GM12878 (cell line): ENCODE measurements at regions not wholly inside any gene's neighbourhood (a gene's known extent, or its start where the extent isn't known, plus 50 kb on each side); places are given as distances from the start of the nearest gene placed in this dataset.

Experiments used
- ATAC-seq: fragments of 200-7000 bp; cut with Tn5 transposase; 3 replicates; pipeline ENCODE4 v1.9.1; 2020; ENCODE audit warnings: mild to moderate bottlenecking, moderate library complexity
- BruUV-seq: library from RNA; stranded (reverse); fragments of 400-500 nt; replicated peaks from 2 replicates; lab custom pipeline; 2021; lab: Mats Ljungman, UMichigan
- CTCF ChIA-PET: fragments of 300-600 bp; sonication (Branson Sonifier 250); formaldehyde crosslinking; extraction: SDS; loops from one replicate; lab custom pipeline; 2021; ENCODE audit warnings: inconsistent platforms; lab: Yijun Ruan, JAX
- POLR2A ChIA-PET: fragments of 350-600 bp; formaldehyde crosslinking; extraction: SDS; loops from one replicate; lab custom pipeline; 2021; ENCODE audit warnings: inconsistent platforms; lab: Charles Lee
- RAD21 ChIA-PET: fragments of 300-600 bp; sonication (Branson Sonifier 250); formaldehyde crosslinking; loops from one replicate; lab custom pipeline; 2023; ENCODE audit warnings: antibody characterized with exemption; ENCODE audit not compliant: unreplicated experiment; lab: Charles Lee
- SMC1A ChIA-PET: fragments of 300-600 bp; sonication (Branson Sonifier 250); formaldehyde crosslinking; loops from one replicate; lab custom pipeline; 2023; ENCODE audit not compliant: unreplicated experiment, uncharacterized antibody; lab: Charles Lee
- DNase-seq: peaks from one replicate; pipeline ENCODE4 v3.0.0-alpha.2; 2011; ENCODE audit warnings: low read depth, low spot score
- FAIRE-seq: peaks from 3 replicates; lab custom pipeline; 2011; peaks lifted over from hg19 to GRCh38; lab: Jason Lieb, UNC
- H2AFZ ChIP-seq: 2 replicates; pipeline ENCODE4 v1.6.0; 2011; ENCODE audit warnings: low read depth, low read length, control low read depth; ENCODE audit not compliant: control insufficient read depth
- H3K27ac ChIP-seq: 2 replicates; pipeline ENCODE4 v1.5.1; 2011; ENCODE audit warnings: control low read depth; ENCODE audit not compliant: control insufficient read depth, insufficient read depth
- H3K27me3 ChIP-seq, 2 experiments: replicated peaks in 1 of 2; 2 replicates each; pipeline versions ENCODE4 v1.6.0 to v1.6.1; 2011; ENCODE audit warnings: low read length in 1 of 2; ENCODE audit not compliant: control insufficient read depth in 2 of 2, insufficient read depth in 2 of 2
- H3K36me3 ChIP-seq, 2 experiments: 2 replicates each; pipeline ENCODE4 v1.5.1; 2011; ENCODE audit warnings: low read length in 1 of 2; ENCODE audit not compliant: control insufficient read depth in 2 of 2, insufficient read depth in 2 of 2
- H3K4me1 ChIP-seq: 2 replicates; pipeline ENCODE4 v1.6.1; 2011; ENCODE audit warnings: mild to moderate bottlenecking, low read length, moderate library complexity, mixed read lengths; ENCODE audit not compliant: control insufficient read depth, insufficient read depth
- H3K4me2 ChIP-seq: 2 replicates; pipeline ENCODE4 v1.6.0; 2011; ENCODE audit warnings: control low read depth; ENCODE audit not compliant: control insufficient read depth, insufficient read depth
- H3K4me3 ChIP-seq: fragments of 200-600 bp; sonication (generic); 2 replicates; pipeline ENCODE4 v1.5.1; 2016
- H3K79me2 ChIP-seq: 2 replicates; pipeline ENCODE4 v1.6.0; 2011; ENCODE audit warnings: low read length; ENCODE audit not compliant: control insufficient read depth, insufficient read depth
- H3K9ac ChIP-seq: 2 replicates; pipeline ENCODE4 v1.8.0; 2011; ENCODE audit warnings: low read length, control low read depth, mixed read lengths; ENCODE audit not compliant: control insufficient read depth, insufficient read depth
- H3K9me3 ChIP-seq: replicated peaks from 3 replicates; pipeline ENCODE4 v1.5.1; 2011; ENCODE audit warnings: mild to moderate bottlenecking, low read length; ENCODE audit not compliant: control insufficient read depth, insufficient read depth
- H4K20me1 ChIP-seq: 2 replicates; pipeline ENCODE4 v1.6.0; 2011; ENCODE audit not compliant: control insufficient read depth, insufficient read depth
- ATF3 ChIP-seq: IDR thresholded peaks from 2 replicates; pipeline ENCODE4 v1.6.1; 2011; ENCODE audit warnings: low read depth, mild to moderate bottlenecking, low read length, moderate library complexity, borderline replicate concordance; ENCODE audit errors: extremely low read depth
- CREB1 ChIP-seq: IDR thresholded peaks from 2 replicates; pipeline ENCODE4 v1.6.1; 2012; ENCODE audit warnings: low read depth, mild to moderate bottlenecking, inconsistent platforms
- E2F8 ChIP-seq: fragments of 450-650 bp; IDR thresholded peaks from 2 replicates; pipeline ENCODE4 v1.6.1; 2018; ENCODE audit warnings: mild to moderate bottlenecking, low read depth, moderate library complexity; ENCODE audit not compliant: partially characterized antibody
- FOXM1 ChIP-seq: IDR thresholded peaks from 2 replicates; pipeline ENCODE4 v1.6.1; 2012; ENCODE audit warnings: low read depth, mild to moderate bottlenecking, inconsistent platforms, low read length, moderate library complexity
- LARP7 ChIP-seq: fragments of 450-650 bp; IDR thresholded peaks from 2 replicates; pipeline ENCODE4 v1.6.1; 2017; ENCODE audit warnings: mild to moderate bottlenecking
- MAX ChIP-seq: IDR thresholded peaks from 2 replicates; pipeline ENCODE4 v1.6.1; 2012; ENCODE audit warnings: low read depth, low read length, improper control_type of control experiment
- MYB ChIP-seq: fragments of 150-350 bp; IDR thresholded peaks from 2 replicates; pipeline ENCODE4 v1.6.1; 2014; ENCODE audit warnings: mild to moderate bottlenecking, low read depth, low read length, borderline replicate concordance
- POLR2AphosphoS5 ChIP-seq: IDR thresholded peaks from 2 replicates; pipeline ENCODE4 v1.6.1; 2011; ENCODE audit warnings: mild to moderate bottlenecking, low read length, inconsistent platforms
- PRDM15 ChIP-seq: fragments of 450-650 bp; formaldehyde crosslinking; IDR thresholded peaks from 2 replicates; pipeline ENCODE4 v1.4.0; 2020; ENCODE audit warnings: mild to moderate bottlenecking, moderate library complexity
- REST ChIP-seq: IDR thresholded peaks from 2 replicates; pipeline ENCODE4 v1.6.1; 2012; ENCODE audit warnings: mild to moderate bottlenecking, low read depth, low read length
- SMAD5 ChIP-seq: IDR thresholded peaks from 2 replicates; pipeline ENCODE4 v1.6.1; 2016; ENCODE audit warnings: antibody characterized with exemption, low read depth
- TAF1 ChIP-seq: IDR thresholded peaks from 2 replicates; pipeline ENCODE4 v1.6.1; 2011; ENCODE audit warnings: mild to moderate bottlenecking, low read depth, low read length, borderline replicate concordance
- TCF3 ChIP-seq: IDR thresholded peaks from 2 replicates; pipeline ENCODE4 v1.6.1; 2012; ENCODE audit warnings: low read depth, mild to moderate bottlenecking, low read length, borderline replicate concordance; ENCODE audit not compliant: insufficient read depth
- WGBS: methylation state at CpG from one replicate; pipeline ENCODE4 v1.1.6; 2016; ENCODE audit warnings: low lambda C conversion rate; ENCODE audit not compliant: insufficient replicate concordance, insufficient coverage; ENCODE audit errors: missing lambda C conversion rate; 5-methylcytosine and 5-hydroxymethylcytosine counted together
- in situ Hi-C: fragments of 300-500 bp; cut with MboI; formaldehyde crosslinking; loops from 9 replicates; pipeline ENCODE4 v1.14.3; 2018; ENCODE audit warnings: mixed read lengths
- intact Hi-C: fragments of 100-400 bp; cut with micrococcal nuclease; formaldehyde crosslinking; loops from one replicate; pipeline ENCODE4 v1.14.2; 2022; ENCODE audit not compliant: unreplicated experiment

GRCh38 chr2:220465700-220466099, 838.3 kb downstream of the SLC4A3 start:
- BruUV-seq: no TSS peak
- no peak overlapping the region for H3K4me3 ChIP-seq
- RAD21 ChIA-PET: no interaction called here
- DNase-seq: no peak
- no peak overlapping the region for H3K9ac ChIP-seq
- H4K20me1 ChIP-seq: no peaks in the 10 kb centered on the region
- no peak overlapping the region for H2AFZ ChIP-seq
- intact Hi-C loops (no loop called here), in situ Hi-C loops (no loop called here)
- no peaks in the 10 kb centered on the region for H3K4me1 ChIP-seq
- CTCF ChIA-PET: no interaction called here
- no peaks in the 10 kb centered on the region for H3K9me3 ChIP-seq
- H3K36me3 ChIP-seq: no peaks in the 10 kb centered on the region
- POLR2A ChIA-PET: no interaction called here
- H3K4me2 ChIP-seq: no peak overlapping the region
- no peaks in the 10 kb centered on the region for H3K79me2 ChIP-seq
- SMC1A ChIA-PET: interaction anchor here (1.1 kb wide), 1 partner anchor 135 kb away, joined by 3 read pairs; no protein-coding TSS in a partner anchor
- no peak for ATAC-seq
- no peak for FAIRE-seq
- WGBS: 5% methylated on average over 4 of the region's 4 CpGs
- H3K27ac ChIP-seq: no peak overlapping the region
- no peaks in the 10 kb centered on the region for H3K27me3 ChIP-seq
- TF ChIP-seq LARP7 (no peak), TAF1 (no peak), SMAD5 (no peak), MAX (no peak), ATF3 (no peak), TCF3 (no peak), FOXM1 (no peak), PRDM15 (CRISPR knock-in tag) (no peak), REST (no peak), MYB (no peak), E2F8 (no peak), CREB1 (no peak), POLR2AphosphoS5 (no peak)
